GM19043 (cell line): ENCODE measurements at regions not wholly inside any gene's neighbourhood (a gene's known extent, or its start where the extent isn't known, plus 50 kb on each side); places are given as distances from the start of the nearest gene placed in this dataset.
"Not testable (repeated sequence)": the region's sequence is repeated elsewhere in the genome, so short reads cannot be mapped to it uniquely, and the experiment has no call there.

Experiments
- ATAC-seq: cut with Tn5 transposase; IDR thresholded peaks from one replicate; pipeline ENCODE4 v1.9.1; 2021; ENCODE audit warnings: low read depth; ENCODE audit not compliant: unreplicated experiment

DNA sequence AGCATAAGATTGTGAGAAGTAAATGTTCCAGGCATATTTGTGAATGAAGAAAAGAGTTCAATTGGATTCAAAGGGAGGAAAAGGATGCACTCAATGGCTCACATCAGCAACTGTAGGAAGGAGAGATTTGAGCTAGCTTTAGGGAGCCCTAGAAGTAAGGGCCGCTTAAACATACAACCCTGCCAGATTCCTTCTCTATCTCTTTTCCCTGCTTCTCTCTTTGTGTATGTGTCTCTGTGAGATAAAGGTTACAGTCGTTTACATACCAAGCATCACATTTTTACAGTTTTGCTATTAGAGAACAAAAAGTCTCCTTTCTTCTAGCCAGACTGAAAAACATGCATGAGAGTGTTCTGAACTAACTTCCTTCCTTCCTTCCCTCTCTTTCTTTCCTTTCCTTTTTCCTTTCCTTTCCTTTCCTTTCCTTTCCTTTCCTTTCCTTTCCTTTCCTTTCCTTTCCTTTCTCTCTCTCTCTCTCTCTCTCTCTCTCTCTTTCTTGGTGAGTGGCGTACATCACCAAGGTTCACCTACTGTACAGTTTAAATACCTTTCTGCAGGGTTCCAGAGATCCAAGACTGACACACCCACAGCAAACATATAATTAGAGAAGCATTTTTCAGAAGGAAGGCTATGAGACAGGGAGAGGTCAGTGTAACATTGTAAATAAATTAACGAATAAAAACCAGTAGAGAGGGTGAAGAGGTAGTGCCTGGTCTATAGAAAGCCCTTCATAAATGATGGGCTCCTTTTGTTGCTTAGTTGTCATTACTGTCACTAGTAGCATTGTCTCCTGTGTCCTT, 240.4 kb downstream of the ARL4A start:
- no peak for ATAC-seq

DNA sequence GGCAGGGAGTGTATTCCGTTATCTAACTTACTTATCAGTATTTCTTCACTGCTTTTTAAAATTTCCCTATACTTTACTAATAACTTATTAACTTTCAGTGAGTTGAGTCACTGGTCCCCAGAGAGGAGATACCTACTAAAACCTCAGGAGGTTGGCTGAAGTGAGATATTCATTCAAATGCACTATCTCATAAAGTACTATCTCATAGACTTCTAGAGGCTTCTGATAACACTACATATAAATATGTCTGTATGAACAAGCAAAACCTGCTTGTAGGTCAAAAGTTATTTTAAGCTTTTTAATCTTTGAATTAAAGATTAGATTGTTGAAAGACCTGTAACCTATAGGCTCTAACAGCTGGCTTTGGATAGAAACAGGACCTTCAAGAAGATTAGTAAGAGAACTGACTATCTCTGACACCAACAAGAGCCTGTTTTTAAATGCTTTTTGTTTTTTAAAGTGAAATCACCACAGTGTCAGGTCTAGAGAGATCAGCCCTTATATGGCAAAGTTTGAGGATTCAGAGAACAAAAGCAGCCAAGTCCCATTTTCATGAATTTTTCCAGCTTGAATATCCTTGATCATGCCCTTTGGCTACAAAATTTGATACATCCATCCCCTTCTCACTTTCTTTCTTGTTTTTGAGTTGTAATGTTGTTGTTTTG, 242.2 kb downstream of the ARL4A start:
- ATAC-seq: peak; percentile 58

DNA sequence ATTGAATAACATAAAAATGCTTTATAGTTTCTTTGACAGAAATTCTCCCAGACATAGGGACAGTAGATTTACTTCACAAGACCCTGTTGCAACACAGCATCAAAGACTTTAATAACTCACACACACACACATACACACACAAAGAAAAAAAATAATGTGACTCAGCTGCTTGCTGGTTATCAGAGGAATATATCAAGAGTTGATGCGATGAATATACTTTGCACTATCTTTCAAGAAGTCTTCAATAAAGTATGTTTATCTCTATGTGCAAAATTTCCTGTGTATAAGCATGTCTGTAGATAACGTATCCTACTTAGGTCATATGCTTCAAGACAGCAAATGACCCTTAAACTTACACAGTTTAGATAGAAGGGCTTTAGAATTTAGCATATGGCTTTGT, 243.1 kb downstream of the ARL4A start:
- no peak for ATAC-seq

DNA sequence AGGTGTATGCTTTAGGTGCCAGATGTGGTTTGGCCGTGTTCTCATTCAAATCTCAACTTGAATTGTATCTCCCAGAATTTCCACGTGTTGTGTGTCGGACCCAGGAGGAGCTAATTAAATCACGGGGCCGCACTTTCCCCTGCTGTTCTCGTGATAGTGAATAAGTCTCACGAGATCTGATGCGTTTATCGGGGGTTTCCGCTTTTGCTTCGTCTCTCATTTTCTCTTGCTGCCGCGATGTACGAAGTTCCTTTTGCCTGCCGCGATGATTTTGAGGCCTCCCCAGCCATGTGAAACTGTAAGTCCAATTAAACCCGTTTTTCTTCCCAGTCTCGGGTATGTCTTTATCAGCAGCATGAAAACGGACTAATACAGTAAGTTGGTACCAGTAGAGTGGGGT, 244.0 kb downstream of the ARL4A start:
- not testable (repeated sequence) for ATAC-seq

DNA sequence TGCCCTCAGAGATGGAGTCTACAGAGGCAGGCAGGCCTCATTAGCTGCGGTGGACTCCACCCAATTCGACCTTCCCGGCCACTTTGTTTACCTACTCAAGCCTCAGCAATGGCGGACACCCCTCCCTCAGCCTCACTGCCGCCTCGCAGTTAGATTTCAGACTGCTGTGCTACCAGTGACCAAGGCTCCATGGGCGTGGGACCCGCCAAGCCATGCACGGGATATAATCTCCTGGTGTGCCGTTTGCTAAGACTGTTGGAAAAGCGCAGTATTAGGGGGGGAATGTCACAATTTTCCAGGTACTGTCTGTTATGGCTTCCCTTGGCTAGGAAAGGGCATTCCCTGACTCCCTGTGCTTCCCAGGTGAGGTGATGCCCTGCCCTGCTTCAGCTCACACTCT, 252.3 kb downstream of the ARL4A start:
- no peak for ATAC-seq

DNA sequence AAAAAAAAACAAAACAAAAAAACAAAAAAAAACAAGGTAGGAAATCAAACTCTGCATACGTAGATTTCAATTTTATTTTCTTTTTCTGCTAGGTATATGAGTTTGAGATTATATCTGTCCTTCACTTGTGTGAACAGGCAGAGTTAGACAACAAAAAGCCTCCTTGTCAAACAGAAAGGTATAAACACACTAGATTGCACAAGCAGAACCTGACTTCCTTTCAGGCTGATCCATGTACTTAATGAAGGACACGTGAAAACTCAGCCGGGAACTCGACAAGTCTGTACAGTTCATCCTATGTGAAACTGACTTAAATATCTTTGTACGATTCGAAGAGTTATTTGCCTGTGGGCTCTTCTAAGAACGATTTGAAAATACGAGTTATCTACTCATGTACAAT, 254.1 kb downstream of the ARL4A start:
- ATAC-seq: no peak

DNA sequence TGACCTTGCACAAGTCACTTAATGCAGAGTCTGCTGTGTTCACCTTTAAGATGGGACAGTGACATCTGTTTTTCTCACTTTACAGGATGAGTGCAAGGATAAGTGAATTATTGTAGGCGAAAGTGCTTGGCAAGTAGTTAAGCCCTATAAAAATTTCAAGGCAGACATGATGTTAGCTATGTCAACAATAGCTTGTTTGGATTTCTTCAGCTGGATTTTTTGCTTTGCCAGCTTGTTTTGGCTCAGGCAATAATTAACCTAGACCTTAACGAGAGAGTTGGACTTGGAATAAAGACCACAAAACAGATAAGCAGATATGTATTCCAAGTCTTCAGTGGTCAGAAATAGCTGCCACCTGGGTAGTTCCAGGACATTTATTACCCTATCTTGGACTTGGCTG, 255.2 kb downstream of the ARL4A start:
- no peak for ATAC-seq

DNA sequence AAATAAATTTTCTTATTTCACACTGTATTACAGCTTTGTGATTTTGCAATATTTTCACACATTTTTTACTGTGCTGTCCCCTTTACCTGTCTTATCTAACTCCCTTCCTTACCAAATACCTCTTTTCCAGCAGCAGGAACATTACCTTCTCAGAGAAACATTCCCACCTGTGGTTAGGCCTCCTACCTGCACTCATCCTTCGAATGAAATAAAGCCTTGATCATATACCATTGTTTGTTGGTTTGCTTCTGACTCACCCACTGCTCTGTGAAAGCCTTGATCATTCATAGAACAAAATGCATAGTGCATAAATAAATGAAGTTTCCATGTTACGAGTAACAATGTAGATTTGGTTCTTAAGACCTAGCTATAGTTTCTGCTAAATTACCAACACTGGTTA, 256.3 kb downstream of the ARL4A start:
- ATAC-seq: no peak

DNA sequence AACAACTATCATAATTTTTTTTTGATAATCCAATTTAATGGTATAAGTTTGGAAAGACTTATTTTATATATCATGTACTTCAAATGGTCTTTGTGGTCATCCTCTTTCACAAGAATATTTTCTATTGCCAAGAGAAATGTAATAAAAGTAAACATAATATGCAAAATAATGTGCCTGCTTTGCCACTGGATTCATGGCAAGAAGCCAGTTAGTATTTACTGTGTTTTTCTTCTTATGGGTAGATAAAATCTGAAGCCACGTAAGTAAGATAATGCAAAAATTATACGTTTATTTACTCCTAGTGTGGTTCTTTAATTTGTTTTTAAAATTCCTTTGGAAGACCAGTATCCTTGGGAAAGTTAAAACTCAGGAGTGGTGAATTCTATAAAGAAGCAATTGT, 258.5 kb downstream of the ARL4A start:
- no peak for ATAC-seq

DNA sequence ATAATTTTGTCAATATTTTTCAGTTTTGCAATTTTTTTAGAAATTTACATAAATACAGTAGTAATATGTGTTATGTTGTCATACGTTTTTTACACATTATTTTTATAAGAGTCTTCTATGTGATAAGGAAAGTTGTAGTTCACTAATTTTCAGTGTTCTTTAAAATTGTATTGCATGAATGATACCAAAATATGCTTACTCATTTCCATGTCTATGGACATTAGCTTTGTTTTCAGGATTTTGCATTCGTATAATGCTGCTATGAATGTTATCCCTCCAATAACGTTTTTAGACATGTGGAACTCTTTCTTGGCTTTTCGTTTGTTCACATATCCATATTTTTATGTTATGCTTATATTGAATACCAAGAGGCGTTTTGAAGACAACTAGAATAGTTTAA, 260.0 kb downstream of the ARL4A start:
- no peak for ATAC-seq

DNA sequence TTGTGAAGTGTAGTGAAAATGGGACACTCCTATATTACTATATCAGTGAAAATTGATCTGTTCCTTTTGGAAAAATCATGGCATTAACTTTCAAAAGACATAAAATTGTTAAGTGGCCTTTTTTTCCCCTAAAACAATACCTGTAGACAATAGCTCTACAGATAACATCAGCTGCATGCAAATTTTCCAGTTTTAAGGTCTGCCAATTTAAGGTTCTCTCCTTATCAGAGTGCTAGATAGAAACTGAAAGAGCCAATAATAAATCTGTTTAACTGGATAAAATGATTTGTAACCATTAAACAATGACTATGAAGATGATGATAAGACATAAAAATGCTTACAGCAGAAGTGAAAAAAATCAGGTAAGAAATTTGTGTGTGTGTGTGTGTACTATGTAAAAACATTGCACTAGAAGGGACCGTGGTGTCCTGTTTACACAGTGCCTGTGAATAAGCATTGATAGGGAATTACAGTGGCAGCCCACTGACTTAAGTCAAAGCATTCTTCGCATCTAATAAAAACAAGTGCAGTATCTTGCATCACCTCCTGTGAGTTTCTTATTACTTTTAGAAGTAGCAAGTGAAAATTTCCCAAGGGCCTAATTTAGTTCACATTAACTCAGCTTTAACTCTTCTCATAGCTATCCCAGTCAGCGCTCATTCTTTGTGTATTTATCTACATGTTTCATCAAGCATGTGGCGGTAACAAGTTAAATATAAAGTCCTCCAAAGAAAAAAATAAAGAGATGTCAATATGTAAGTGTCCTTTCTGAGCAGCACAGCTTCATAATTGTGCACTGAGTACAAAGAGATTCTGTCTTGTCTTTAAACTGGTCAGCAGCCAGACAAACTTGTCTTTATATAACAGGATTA, 261.9 kb downstream of the ARL4A start:
- no peak for ATAC-seq

DNA sequence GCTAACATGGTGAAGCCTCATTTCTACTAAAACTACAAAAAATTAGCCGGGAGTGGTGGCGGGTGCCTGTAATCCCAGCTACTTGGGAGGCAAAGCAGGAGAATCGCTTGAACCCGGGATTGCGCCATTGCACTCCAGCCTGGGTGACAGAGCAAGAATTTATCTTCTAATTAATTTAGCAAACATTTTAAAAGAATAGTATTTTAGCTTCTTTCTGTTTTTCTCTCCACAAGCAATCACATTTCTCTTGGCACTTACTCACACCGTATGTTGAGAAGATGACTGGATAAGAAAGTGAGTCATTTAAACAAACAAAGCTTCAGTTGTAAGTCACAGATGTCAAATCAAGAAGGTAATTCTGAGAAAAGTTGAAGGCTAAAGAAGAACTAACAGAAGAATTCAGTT, 264.0 kb downstream of the ARL4A start:
- ATAC-seq: no peak

DNA sequence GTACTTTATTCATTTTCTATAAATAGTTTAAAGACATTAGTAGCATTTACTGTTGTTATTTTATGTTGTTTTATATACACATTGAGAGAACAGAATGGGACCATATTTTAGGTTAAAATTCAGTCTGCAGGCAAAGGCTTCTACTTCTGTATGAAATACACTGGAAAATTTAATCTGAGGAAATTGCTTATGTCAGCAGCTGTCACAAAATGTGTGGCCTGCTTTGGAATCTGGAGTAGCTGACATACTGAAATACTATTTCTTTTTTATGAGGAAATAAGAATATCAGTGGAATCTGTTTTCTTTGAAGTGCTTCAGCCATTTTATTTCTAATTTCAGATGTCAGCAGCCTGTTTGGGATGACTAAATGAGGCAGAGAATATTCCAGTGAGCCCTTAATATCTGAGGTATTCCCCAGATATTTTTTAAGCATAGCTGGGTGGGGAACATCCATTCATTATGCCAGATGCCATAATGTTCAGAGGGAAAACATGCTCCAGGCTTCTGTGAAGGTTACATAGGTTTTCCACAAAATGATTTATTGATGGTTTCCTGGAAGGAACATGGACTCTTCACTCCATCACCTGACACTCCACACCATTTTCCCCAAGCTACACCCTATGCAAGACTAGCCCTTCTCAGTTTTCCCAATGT, 267.1 kb downstream of the ARL4A start:
- ATAC-seq: no peak

DNA sequence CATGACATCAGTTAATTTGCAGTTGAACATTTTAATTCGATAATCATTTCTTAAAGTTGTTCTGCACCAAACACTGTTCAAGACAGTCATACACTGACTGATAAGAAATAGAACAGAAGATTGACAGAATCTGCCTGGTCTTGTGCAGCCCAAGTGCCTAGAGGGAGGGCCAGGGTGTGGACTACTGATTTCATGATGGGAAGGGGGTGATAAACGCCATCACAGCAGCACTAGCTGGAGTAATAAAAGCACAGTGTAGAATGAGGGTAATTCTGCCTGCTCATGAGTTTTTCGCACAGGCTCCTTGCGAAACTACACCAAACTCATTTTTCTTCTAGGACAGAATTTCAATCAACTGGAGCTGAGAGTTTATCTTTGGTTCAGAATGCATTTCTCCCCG, 270.1 kb downstream of the ARL4A start:
- ATAC-seq: no peak

DNA sequence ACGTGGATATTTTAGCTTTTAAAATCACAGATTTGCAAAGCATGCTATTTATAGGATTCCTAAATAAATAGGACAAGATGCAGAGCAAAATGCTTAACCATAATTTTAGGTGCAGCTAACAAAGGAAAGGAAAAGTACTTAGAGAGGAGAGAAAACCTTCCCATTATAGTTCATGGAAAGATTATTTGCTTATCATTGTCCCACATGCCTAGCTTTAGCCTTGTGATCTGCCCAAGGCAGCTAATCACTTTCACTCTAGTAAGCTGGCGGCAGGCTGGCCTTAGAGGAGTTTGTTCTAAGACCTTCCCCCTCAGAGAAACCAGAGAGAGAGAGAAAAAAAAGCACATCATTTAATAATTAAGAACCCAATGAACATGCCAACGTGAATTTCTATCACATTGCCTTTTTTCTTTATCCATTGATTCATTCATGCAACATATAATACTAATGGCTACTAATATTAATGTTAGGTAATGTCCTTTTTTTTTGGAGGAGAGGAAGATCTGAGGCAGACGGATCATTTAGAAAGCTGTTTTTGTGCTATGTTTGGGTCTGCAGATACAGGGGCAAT, 274.6 kb downstream of the ARL4A start:
- no peak for ATAC-seq

DNA sequence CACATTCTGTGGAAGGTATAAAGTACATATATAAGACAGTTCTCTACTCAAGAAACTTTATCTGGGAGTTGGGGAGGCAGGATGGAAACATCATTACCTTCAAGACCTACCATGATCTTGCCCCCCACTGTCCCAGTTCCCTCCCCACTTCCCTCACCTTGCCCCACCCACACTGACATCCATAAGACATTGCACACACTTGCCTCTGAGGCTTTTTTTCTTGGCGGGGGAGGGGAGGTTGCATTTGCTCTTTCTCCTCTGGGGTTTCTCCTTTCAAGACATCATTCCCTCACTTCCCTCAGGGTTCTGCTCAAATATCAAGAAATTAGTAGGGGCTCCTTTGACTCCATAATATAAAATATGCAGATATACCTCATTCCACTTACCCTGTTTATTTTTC, 276.0 kb downstream of the ARL4A start:
- no peak for ATAC-seq

DNA sequence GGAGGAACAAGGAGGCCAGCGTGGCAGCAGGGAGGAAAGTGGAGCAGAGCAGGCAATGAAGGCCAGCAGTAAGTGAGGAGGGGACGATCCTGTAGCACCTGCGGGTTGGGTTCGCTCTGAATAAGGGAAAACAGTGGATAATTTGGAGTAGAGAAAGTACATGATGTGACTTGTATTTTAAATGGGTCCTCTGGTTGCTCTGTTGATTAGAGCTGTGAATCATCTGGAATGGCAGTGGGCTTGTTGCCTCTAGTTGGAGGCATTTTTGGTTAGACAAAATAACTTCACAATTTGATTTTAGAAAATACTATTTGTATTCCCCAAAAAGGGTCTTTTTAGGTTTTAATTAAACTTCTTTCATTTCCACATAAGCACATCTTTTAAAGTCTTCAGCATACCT, 277.4 kb downstream of the ARL4A start:
- no peak for ATAC-seq

DNA sequence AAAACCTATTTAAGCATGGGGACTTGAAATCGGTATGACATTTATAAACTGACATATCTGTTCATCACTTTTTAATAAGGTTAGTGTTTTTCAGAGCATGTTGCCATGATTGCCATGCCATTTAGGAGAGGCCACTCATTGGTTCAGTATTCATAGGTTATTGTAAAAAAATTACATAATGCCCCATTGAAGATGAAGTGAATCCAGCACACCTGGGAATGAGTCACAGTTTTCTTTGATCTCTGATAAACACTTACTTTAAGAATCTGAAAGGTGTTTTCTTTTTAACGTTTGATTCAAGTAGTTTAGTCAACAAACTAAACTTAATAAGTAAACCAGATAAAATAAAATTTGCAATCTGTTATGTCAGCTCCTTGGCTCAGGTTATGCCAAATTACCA, 278.3 kb downstream of the ARL4A start:
- no peak for ATAC-seq

DNA sequence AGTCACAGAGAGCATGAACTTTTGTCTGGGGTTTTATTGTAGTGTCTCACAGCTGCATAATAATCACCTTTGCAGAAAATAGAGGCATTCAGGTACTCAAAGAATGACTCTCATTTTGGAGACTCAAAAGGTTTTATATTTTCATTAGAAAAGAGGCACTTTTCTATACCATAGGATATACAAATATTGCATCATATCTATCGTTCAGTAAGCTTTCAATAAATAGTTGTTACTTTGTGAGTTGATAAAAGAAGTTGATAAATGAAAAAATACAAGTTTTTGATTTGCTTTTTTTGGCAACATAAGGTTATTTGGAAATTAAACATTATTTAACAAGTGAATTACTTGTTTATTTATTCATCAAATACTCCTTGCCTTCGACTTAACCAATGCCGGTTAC, 279.9 kb downstream of the ARL4A start:
- no peak for ATAC-seq

DNA sequence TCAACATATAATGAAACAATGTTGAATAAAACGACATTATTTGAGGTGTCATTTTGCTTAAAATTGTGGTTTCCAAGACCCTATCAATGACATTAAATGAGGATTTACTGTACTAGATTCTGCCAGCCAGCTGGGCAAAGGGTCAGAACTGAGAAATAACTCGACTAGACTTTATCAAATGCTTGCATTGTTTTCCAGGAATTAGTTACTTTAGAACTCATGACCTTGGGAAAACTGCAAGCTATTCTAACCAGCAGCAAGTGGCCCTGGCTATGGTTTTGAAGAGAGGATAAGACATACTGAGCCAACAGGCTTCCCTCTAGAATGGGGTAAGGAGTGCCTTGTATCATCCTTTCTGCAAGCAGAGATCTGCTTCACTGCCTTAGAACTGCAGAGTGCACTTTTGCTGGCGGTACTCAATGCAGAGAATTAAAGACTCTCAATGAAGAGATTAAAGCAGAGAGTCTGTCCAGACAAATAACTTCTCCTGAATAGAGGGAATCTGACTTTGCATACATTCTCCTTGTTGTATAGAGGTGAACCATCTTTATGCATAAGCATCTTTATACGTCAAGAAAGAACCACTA, 281.5 kb downstream of the ARL4A start:
- no peak for ATAC-seq
